Keratinocyte (primary cell): ENCODE measurements at regions not wholly inside any gene's neighbourhood (a gene's known extent, or its start where the extent isn't known, plus 50 kb on each side); places are given as distances from the start of the nearest gene placed in this dataset.
"Not testable (repeated sequence)": the region's sequence is repeated elsewhere in the genome, so short reads cannot be mapped to it uniquely, and the experiment has no call there.

Experiments used
- DNase-seq: peaks from one replicate; pipeline ENCODE4 v3.0.0-alpha.2; 2011; ENCODE audit warnings: low read depth, missing footprints, low spot score
- FAIRE-seq: peaks from 2 replicates; lab custom pipeline; 2011; peaks lifted over from hg19 to GRCh38; lab: Jason Lieb, UNC
- H2AFZ ChIP-seq: 2 replicates; pipeline ENCODE4 v1.6.0; 2012; ENCODE audit warnings: low read length, control low read depth, inconsistent platforms; ENCODE audit not compliant: control insufficient read depth
- H3K27ac ChIP-seq: 2 replicates; pipeline ENCODE4 v1.5.1; 2011; ENCODE audit warnings: low read length; ENCODE audit not compliant: control insufficient read depth, insufficient read depth
- H3K27me3 ChIP-seq: 3 replicates; pipeline ENCODE4 v1.6.0; 2011; ENCODE audit warnings: low read length; ENCODE audit not compliant: control insufficient read depth, insufficient read depth; ENCODE audit errors: extremely low read depth
- H3K36me3 ChIP-seq, 2 experiments: 2 replicates in 1 of 2; 3 replicates in 1 of 2; pipeline ENCODE4 v1.5.1; 2011; ENCODE audit warnings: low read length in 2 of 2, mild to moderate bottlenecking in 1 of 2; ENCODE audit not compliant: control insufficient read depth in 2 of 2, insufficient read depth in 2 of 2; ENCODE audit errors: extremely low read depth in 1 of 2
- H3K4me1 ChIP-seq: 3 replicates; pipeline ENCODE4 v1.5.1; 2011; ENCODE audit warnings: low read length; ENCODE audit not compliant: control insufficient read depth, insufficient read depth; ENCODE audit errors: extremely low read depth
- H3K4me2 ChIP-seq: 3 replicates; pipeline ENCODE4 v1.6.0; 2011; ENCODE audit warnings: low read depth, low read length; ENCODE audit not compliant: control insufficient read depth, insufficient read depth; ENCODE audit errors: extremely low read depth
- H3K4me3 ChIP-seq, 3 experiments: fragments of 200-600 bp in 1 of 3; sonication (generic) in 1 of 3; 2 replicates in 2 of 3; 3 replicates in 1 of 3; pipeline ENCODE4 v1.5.1; 2011 to 2016; ENCODE audit warnings: low read length in 3 of 3, mild to moderate bottlenecking in 3 of 3, control low read depth in 2 of 3, inconsistent platforms in 1 of 3, low read depth in 1 of 3, mixed read lengths in 1 of 3, mixed run types in 1 of 3, moderate library complexity in 1 of 3; ENCODE audit not compliant: control insufficient read depth in 2 of 3, insufficient read depth in 2 of 3; ENCODE audit errors: extremely low read depth in 1 of 3
- H3K79me2 ChIP-seq: 2 replicates; pipeline ENCODE4 v1.6.0; 2012; ENCODE audit warnings: low read length; ENCODE audit not compliant: control insufficient read depth, insufficient read depth
- H3K9ac ChIP-seq: 3 replicates; pipeline ENCODE4 v1.6.0; 2011; ENCODE audit warnings: low read length; ENCODE audit not compliant: control insufficient read depth, insufficient read depth; ENCODE audit errors: extremely low read depth
- H3K9me1 ChIP-seq: 3 replicates; pipeline ENCODE4 v1.6.0; 2011; ENCODE audit warnings: low read length; ENCODE audit not compliant: control insufficient read depth, insufficient read depth; ENCODE audit errors: extremely low read depth
- H3K9me3 ChIP-seq: 2 replicates; pipeline ENCODE4 v1.5.1; 2012; ENCODE audit warnings: low read depth, low read length; ENCODE audit not compliant: control insufficient read depth
- H4K20me1 ChIP-seq: 3 replicates; pipeline ENCODE4 v1.6.0; 2011; ENCODE audit warnings: low read length; ENCODE audit not compliant: control insufficient read depth, insufficient read depth; ENCODE audit errors: extremely low read depth
- CTCF ChIP-seq, 3 experiments: IDR thresholded peaks in 1 of 3; conservative IDR thresholded peaks in 1 of 3; optimal IDR thresholded peaks in 1 of 3; 2 replicates in 2 of 3; 3 replicates in 1 of 3; pipeline versions ENCODE3 to v1.5.1; 2011; ENCODE audit warnings: low read length in 3 of 3, mild to moderate bottlenecking in 3 of 3, moderate library complexity in 2 of 3, control low read depth in 1 of 3, inconsistent platforms in 1 of 3; ENCODE audit not compliant: insufficient read depth in 2 of 3; ENCODE audit errors: extremely low read depth in 1 of 3
- EZH2 ChIP-seq: IDR thresholded peaks from one replicate; pipeline ENCODE4 v1.6.1; 2012; ENCODE audit warnings: inconsistent platforms, mild to moderate bottlenecking, low read length, moderate library complexity
- dilution Hi-C: fragments of 300-500 bp; cut with MboI; formaldehyde crosslinking; loops from one replicate; pipeline ENCODE4 v1.7.0; 2020; ENCODE audit warnings: low sequenced_read_pairs; ENCODE audit not compliant: extremely low pct_ligation_motif_present

DNA sequence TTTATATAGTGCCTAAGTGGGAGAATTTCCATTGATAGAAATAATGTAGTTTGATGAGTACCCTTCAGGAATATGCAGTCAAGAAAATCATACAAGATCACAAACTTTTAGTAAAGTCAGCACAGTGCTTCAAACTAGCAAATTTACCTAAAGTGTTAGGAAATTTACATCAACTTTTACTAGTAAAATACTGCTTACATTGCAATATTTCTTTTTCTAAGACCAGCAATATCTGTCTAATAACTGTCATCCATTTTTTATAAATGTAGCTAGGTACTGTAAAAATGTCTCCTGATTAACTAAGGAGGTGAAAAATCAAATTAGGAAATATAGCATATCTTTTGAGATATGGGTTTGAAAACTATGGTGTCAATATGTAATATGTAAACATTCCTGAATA lies 405.4 kb downstream of the MDFIC start:
- FAIRE-seq: no peak
- Histone ChIP-seq H2AFZ (no peak overlapping the region), H4K20me1 (no peaks in the 10 kb centered on the region), H3K9me1 (no peaks in the 10 kb centered on the region), H3K4me2 (no peak overlapping the region), H3K9me3 (no peaks in the 10 kb centered on the region), H3K36me3 (no peaks in the 10 kb centered on the region), H3K4me1 (no peaks in the 10 kb centered on the region), H3K27ac (no peak overlapping the region), H3K9ac (no peak overlapping the region), H3K27me3 (no peaks in the 10 kb centered on the region), H3K4me3 (no peak overlapping the region), H3K79me2 (no peaks in the 10 kb centered on the region)
- DNase-seq: no peak
- TF ChIP-seq CTCF (optimal IDR thresholded peaks at IDR 0.05 in 1 of 3, IDR thresholded peaks at IDR 0.05 in 1 of 3, conservative IDR thresholded peaks at IDR 0.05 in 1 of 3; ENCODE audit: extremely low read depth in 1 of 3, insufficient read depth in 2 of 3, low read length in 3 of 3) (no peak), EZH2 (no peak)
- dilution Hi-C loops: no loop called here

DNA sequence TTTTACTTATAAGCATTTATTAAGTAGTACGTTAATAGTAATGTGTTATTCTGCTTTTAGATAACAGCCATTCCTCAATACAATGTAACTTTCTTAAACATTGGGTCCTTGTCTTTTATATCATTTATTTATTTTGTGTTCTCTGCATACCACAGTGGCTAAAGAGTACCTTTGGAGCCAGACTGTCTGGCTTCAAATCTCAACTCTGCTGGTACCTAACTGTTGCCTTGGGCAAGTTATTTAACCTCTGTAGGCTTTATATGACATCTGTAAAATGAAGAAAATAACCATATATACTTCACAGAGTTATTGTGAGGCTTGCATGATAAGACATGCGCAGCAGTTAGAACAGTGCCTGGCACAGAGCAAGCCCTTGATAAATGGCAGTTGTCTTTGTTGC lies 397.6 kb downstream of the MDFIC start:
- Histone ChIP-seq H3K4me3 (no peak overlapping the region), H3K9me1 (no peaks in the 10 kb centered on the region), H3K9ac (no peak overlapping the region), H3K9me3 (no peaks in the 10 kb centered on the region), H3K36me3 (no peaks in the 10 kb centered on the region), H4K20me1 (no peaks in the 10 kb centered on the region), H3K4me1 (no peaks in the 10 kb centered on the region), H2AFZ (no peak overlapping the region), H3K4me2 (no peak overlapping the region), H3K27me3 (no peaks in the 10 kb centered on the region), H3K79me2 (no peaks in the 10 kb centered on the region), H3K27ac (no peak overlapping the region)
- dilution Hi-C loops: no loop called here
- no peak for FAIRE-seq
- TF ChIP-seq EZH2 (no peak), CTCF (optimal IDR thresholded peaks at IDR 0.05 in 1 of 3, IDR thresholded peaks at IDR 0.05 in 1 of 3, conservative IDR thresholded peaks at IDR 0.05 in 1 of 3; ENCODE audit: extremely low read depth in 1 of 3, insufficient read depth in 2 of 3, low read length in 3 of 3) (no peak)
- no peak for DNase-seq

- dilution Hi-C loops, DNase-seq, H3K4me1 ChIP-seq, H3K27ac ChIP-seq, H2AFZ ChIP-seq, H3K36me3 ChIP-seq, H3K4me2 ChIP-seq, H3K9me3 ChIP-seq, H3K9me1 ChIP-seq, H3K4me3 ChIP-seq, H4K20me1 ChIP-seq, H3K27me3 ChIP-seq, H3K9ac ChIP-seq, FAIRE-seq, H3K79me2 ChIP-seq: not testable (repeated sequence)
Measured at GRCh38 chr7:115310316-115310715, 388.4 kb downstream of the MDFIC start.
